Kidney (tissue), 13 donors: ENCODE measurements at regions not wholly inside any gene's neighbourhood (a gene's known extent, or its start where the extent isn't known, plus 50 kb on each side); places are given as distances from the start of the nearest gene placed in this dataset.

ENCODE experiments used
- DNase-seq, 5 donors: peaks; one replicate each; pipeline ENCODE4 v3.0.0-alpha.2; 2013 to 2020
- FAIRE-seq: peaks from 2 replicates; lab custom pipeline; 2012; peaks lifted over from hg19 to GRCh38; lab: Jason Lieb, UNC
- H3K27ac ChIP-seq, 2 donors: one replicate each; pipeline ENCODE4 v1.7.0; 2013; ENCODE audit warnings: low read depth in 2 of 2, low read length in 2 of 2, inconsistent platforms in 1 of 2
- H3K27me3 ChIP-seq: one replicate; pipeline ENCODE4 v1.7.1; 2013; ENCODE audit warnings: low read length, inconsistent platforms; ENCODE audit not compliant: control insufficient read depth, insufficient read depth
- H3K36me3 ChIP-seq, 3 donors: one replicate each; pipeline versions ENCODE4 v1.7.0 to v1.7.1; 2013; ENCODE audit warnings: low read length in 3 of 3, control low read depth in 1 of 3, inconsistent platforms in 1 of 3; ENCODE audit not compliant: insufficient read depth in 3 of 3, control insufficient read depth in 2 of 3
- H3K4me1 ChIP-seq, 3 donors: one replicate each; pipeline versions ENCODE4 v1.7.0 to v1.7.1; 2013; ENCODE audit warnings: low read length in 3 of 3, inconsistent platforms in 1 of 3, low read depth in 1 of 3; ENCODE audit not compliant: control insufficient read depth in 2 of 3, insufficient read depth in 2 of 3
- H3K4me3 ChIP-seq, 3 donors: one replicate each; pipeline versions ENCODE4 v1.7.0 to v1.8.1; 2013; ENCODE audit warnings: low read length in 3 of 3, control low read depth in 1 of 3, inconsistent platforms in 1 of 3
- H3K9ac ChIP-seq, 3 donors: one replicate each; pipeline versions ENCODE4 v1.7.0 to v1.7.1; 2013; ENCODE audit warnings: low read length in 3 of 3, control low read depth in 1 of 3, inconsistent platforms in 1 of 3
- H3K9me3 ChIP-seq, 3 donors: one replicate each; pipeline versions ENCODE4 v1.7.0 to v1.7.1; 2013; ENCODE audit warnings: low read length in 3 of 3, control low read depth in 1 of 3, inconsistent platforms in 1 of 3; ENCODE audit not compliant: control insufficient read depth in 2 of 3, insufficient read depth in 1 of 3
- intact Hi-C: fragments of 100-400 bp; cut with DNase I; formaldehyde crosslinking; loops from one replicate; pipeline ENCODE4 v1.11.1; 2022
- TF ChIP-seq, protein P1 (sequence below): IDR thresholded peaks from 3 replicates; pipeline ENCODE4 v1.5.1; 2012; ENCODE audit warnings: mild to moderate bottlenecking, moderate library complexity, borderline replicate concordance; ENCODE audit not compliant: insufficient read depth; ENCODE audit errors: extremely low read depth
- donor health status: control.
- donor health status: control.
- donor health status: control.
- donor health status: control.
- donor health status: control.
- donor health status: DM: yes; HTN: yes; CAD: no.
- donor health status: Normal renal cell carcinoma (clear cell type).

DNA sequence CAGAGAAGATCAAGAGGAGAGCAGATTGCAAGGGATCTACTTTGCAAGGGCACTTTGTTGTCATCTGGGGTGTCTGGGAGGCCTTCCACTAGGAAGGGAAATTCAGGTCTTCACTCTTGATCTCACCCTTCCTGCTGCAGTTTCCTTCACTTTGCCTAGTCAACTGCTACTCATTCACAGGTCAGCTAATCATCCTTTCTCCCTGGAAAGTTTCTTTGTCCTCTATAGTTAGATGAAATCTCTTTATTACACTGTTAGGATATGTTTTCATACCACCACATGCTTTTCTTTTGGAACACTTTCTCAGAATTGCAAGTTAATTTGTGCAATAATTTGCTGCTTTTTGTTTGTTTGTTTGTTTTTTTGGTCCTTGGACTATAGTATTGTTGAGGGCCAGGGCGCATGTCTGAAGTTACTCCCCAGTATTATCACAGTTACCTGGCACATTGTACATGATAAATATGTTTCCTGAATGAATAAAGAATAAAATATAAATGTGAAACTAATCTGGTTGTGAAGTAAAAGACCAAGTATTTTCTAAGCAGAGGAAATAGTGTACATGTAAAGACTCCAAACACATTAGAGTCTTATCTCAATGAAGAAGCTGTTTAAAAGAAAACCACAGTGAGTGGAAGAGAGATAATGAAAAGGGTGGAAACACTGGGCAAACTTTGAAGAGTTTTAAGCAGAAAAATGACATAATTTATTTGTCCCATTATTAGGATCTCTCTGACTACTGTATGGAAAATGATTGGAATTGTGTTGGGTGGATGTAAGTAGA, 139.9 kb upstream of the DGKB start:
- TF ChIP-seq, protein P1, sequence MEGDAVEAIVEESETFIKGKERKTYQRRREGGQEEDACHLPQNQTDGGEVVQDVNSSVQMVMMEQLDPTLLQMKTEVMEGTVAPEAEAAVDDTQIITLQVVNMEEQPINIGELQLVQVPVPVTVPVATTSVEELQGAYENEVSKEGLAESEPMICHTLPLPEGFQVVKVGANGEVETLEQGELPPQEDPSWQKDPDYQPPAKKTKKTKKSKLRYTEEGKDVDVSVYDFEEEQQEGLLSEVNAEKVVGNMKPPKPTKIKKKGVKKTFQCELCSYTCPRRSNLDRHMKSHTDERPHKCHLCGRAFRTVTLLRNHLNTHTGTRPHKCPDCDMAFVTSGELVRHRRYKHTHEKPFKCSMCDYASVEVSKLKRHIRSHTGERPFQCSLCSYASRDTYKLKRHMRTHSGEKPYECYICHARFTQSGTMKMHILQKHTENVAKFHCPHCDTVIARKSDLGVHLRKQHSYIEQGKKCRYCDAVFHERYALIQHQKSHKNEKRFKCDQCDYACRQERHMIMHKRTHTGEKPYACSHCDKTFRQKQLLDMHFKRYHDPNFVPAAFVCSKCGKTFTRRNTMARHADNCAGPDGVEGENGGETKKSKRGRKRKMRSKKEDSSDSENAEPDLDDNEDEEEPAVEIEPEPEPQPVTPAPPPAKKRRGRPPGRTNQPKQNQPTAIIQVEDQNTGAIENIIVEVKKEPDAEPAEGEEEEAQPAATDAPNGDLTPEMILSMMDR: no peak

DNA sequence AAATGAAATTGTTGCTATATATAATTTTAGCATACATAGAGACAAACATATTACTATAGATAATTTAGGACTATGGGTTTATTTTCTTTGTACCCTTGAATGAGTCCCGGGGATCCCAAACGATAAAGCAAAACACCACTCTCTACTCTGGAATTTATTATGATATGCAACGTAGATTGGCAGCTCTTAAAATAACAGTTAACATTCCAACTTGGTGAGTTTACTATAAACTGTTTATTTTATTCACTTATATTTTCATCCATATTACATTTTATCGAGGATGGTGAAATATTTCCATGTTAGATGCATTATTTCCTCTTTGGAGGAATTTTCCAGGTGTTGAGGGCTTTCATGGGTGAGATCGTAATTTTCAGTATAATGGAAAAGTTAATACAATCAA, 138.7 kb upstream of the DGKB start:
- FAIRE-seq: no peak

More for the DNA sequence above, 139.9 kb upstream of the DGKB start:
- intact Hi-C loops: no loop called here
- H3K4me1 ChIP-seq: no peaks in the 10 kb centered on the region
- no peak overlapping the region for H3K4me3 ChIP-seq
- no peaks in the 10 kb centered on the region for H3K36me3 ChIP-seq
- DNase-seq (no peak), FAIRE-seq (no peak)
- H3K9ac ChIP-seq: no peak overlapping the region
- H3K27me3 ChIP-seq: no peaks in the 10 kb centered on the region
- no peak overlapping the region for H3K27ac ChIP-seq
- H3K9me3 ChIP-seq: no peaks in the 10 kb centered on the region

GRCh38 chr7:15035814-15036213, 133.3 kb upstream of the DGKB start:
- intact Hi-C loops: no loop called here
- H3K9me3 ChIP-seq: no peaks in the 10 kb centered on the region
- FAIRE-seq: no peak

More for the DNA sequence above, 138.7 kb upstream of the DGKB start:
- Histone ChIP-seq H3K36me3 (no peaks in the 10 kb centered on the region), H3K27ac (no peak overlapping the region), H3K4me3 (no peak overlapping the region), H3K9ac (no peak overlapping the region), H3K9me3 (no peaks in the 10 kb centered on the region), H3K4me1 (no peaks in the 10 kb centered on the region), H3K27me3 (no peaks in the 10 kb centered on the region)
- intact Hi-C loops: no loop called here
- DNase-seq: no peak
- TF ChIP-seq, protein P1: no peak

More at GRCh38 chr7:15035814-15036213, 133.3 kb upstream of the DGKB start:
- TF ChIP-seq, protein P1: no peak
- Histone ChIP-seq H3K9ac (no peak overlapping the region), H3K27ac (no peak overlapping the region), H3K4me1 (no peaks in the 10 kb centered on the region), H3K36me3 (no peaks in the 10 kb centered on the region), H3K4me3 (no peak overlapping the region), H3K27me3 (no peaks in the 10 kb centered on the region)
- DNase-seq: no peak
